Gastrocnemius medialis (tissue), 4 donors: ENCODE measurements at regions not wholly inside any gene's neighbourhood (a gene's known extent, or its start where the extent isn't known, plus 50 kb on each side); places are given as distances from the start of the nearest gene placed in this dataset.

Source experiments
- CTCF ChIP-seq, 5 experiments: fragments of 450-650 bp in 3 of 5; fragments of 200-600 bp in 2 of 5; sonication (generic) in 2 of 5; IDR thresholded peaks in 4 of 5; conservative IDR thresholded peaks in 1 of 5; 1 replicate in 4 of 5; 2 replicates in 1 of 5; pipeline ENCODE4 v1.5.1; 2016 to 2019; ENCODE audit warnings: antibody characterized with exemption in 5 of 5, mild to moderate bottlenecking in 3 of 5, moderate library complexity in 3 of 5
- POLR2A ChIP-seq, 2 donors: fragments of 450-650 bp; IDR thresholded peaks; one replicate each; pipeline ENCODE4 v1.6.1; 2017; ENCODE audit warnings: antibody characterized with exemption in 2 of 2, mild to moderate bottlenecking in 2 of 2, moderate library complexity in 2 of 2

- no peak for TF ChIP-seq CTCF (IDR thresholded peaks at IDR 0.05 in 4 of 5, conservative IDR thresholded peaks at IDR 0.05 in 1 of 5)
- no peak for TF ChIP-seq POLR2A (IDR thresholded peaks at IDR 0.05)
Measured at GRCh38 chr4:57443308-57443707, 333.1 kb upstream of the IGFBP7 start.
